ENCODE measurements at regions not wholly inside any gene's neighbourhood (a gene's known extent, or its start where the extent isn't known, plus 50 kb on each side); places are given as distances from the start of the nearest gene placed in this dataset.

- peaks cover 0 to 4% (median 4%) of the 10 kb centered on the region in 4 experiments; a peak in 2 of 7 replicates for H3K4me1 ChIP-seq (replicated peaks in 1 of 4; ENCODE audit: control insufficient read depth in 3 of 4, insufficient read depth in 4 of 4, low read length in 3 of 4)
- H4K91ac ChIP-seq (replicated peaks; ENCODE audit: insufficient read length, low read length) = no peak overlapping the region
- H2AK5ac ChIP-seq (ENCODE audit: low read depth, low read length) = no peak overlapping the region
- no peaks in the 10 kb centered on the region for H3K36me3 ChIP-seq (ENCODE audit: control insufficient read depth in 2 of 4, insufficient read depth in 4 of 4, low read length in 3 of 4)
- no peak overlapping the region for H3K4me3 ChIP-seq (ENCODE audit: extremely low read depth in 1 of 4, insufficient read depth in 2 of 4, low read depth in 3 of 4, low read length in 4 of 4)
- no peaks in the 10 kb centered on the region; a peak in 1 of 4 replicates for H3K9me3 ChIP-seq (ENCODE audit: insufficient read depth in 2 of 2, low read depth in 1 of 2, low read length in 1 of 2)
- no peak overlapping the region for H3K9ac ChIP-seq (replicated peaks in 1 of 4; ENCODE audit: extremely low read depth in 1 of 4, low read depth in 3 of 4, low read length in 3 of 4)
- H3K56ac ChIP-seq (replicated peaks; ENCODE audit: insufficient read length, low read depth, low read length) = no peak overlapping the region
- no peak overlapping the region for H3K23ac ChIP-seq (ENCODE audit: insufficient read length)
- H4K8ac ChIP-seq (ENCODE audit: extremely low read depth, insufficient read depth, low read length) = no peak overlapping the region
- no peak overlapping the region for H3K4ac ChIP-seq (replicated peaks; ENCODE audit: insufficient read length, low read depth, low read length)
- H3K14ac ChIP-seq (ENCODE audit: insufficient read length) = no peak overlapping the region
- H2AFZ ChIP-seq (ENCODE audit: low read length) = no peak overlapping the region
- no peaks in the 10 kb centered on the region for H4K20me1 ChIP-seq (replicated peaks in 1 of 2; ENCODE audit: control insufficient read depth in 1 of 2, insufficient read depth in 2 of 2, low read length in 2 of 2)
- H4K5ac ChIP-seq (ENCODE audit: insufficient read length, low read depth, low read length) = no peak overlapping the region
- DNase-seq (ENCODE audit: low read depth in 1 of 2, low spot score in 2 of 2) (no peak), FAIRE-seq (no peak)
- no peaks in the 10 kb centered on the region for H3K79me2 ChIP-seq (ENCODE audit: control insufficient read depth in 1 of 2, insufficient read depth in 2 of 2, low read length in 2 of 2)
- no peak overlapping the region for H2BK5ac ChIP-seq (ENCODE audit: low read depth, low read length)
- no peak for TF ChIP-seq RNF2 (IDR thresholded peaks at IDR 0.05; ENCODE audit: borderline replicate concordance, low read depth, low read length, missing control alignments, poor library complexity, severe bottlenecking)
- TF ChIP-seq ATF3 (IDR thresholded peaks at IDR 0.05; ENCODE audit: insufficient read depth, low read depth, low read length) = no peak
- no peak for TF ChIP-seq KDM5A (IDR thresholded peaks at IDR 0.05; ENCODE audit: low read length)
- no peak for TF ChIP-seq JUND (IDR thresholded peaks at IDR 0.05; ENCODE audit: low read length)
- no peak for TF ChIP-seq PHF8 (conservative IDR thresholded peaks at IDR 0.05; ENCODE audit: low read depth, low read length)
- no peak for TF ChIP-seq TAF7 (optimal IDR thresholded peaks at IDR 0.05; ENCODE audit: borderline replicate concordance, low read depth, low read length)
- no peak for TF ChIP-seq SP2 (IDR thresholded peaks at IDR 0.05; ENCODE audit: low read length)
- 88 to 100% methylated on average over 1 to 2 of the region's 2 CpGs for WGBS, 2 experiments (ENCODE audit: extremely low coverage in 1 of 2, insufficient coverage in 1 of 2, insufficient read length in 1 of 2, insufficient replicate concordance in 2 of 2, low coverage in 1 of 2, low lambda C conversion rate in 2 of 2, missing lambda C conversion rate in 1 of 2)
- H3K79me1 ChIP-seq (ENCODE audit: low read depth, low read length) = no peaks in the 10 kb centered on the region
- H3K18ac ChIP-seq (ENCODE audit: extremely low read depth, low read length) = no peak overlapping the region
- ChIA-PET CTCF (ENCODE audit: partially characterized antibody) (interaction anchor here (0.9 to 1.3 kb wide), 3 partner anchors 40 to 61 kb away, joined by 3 read pairs; no protein-coding TSS in a partner anchor), POLR2A (ENCODE audit: partially characterized antibody) (no interaction called here)
- no peak overlapping the region for H2BK12ac ChIP-seq (ENCODE audit: low read depth, low read length)
- H3K27me3 ChIP-seq (replicated peaks in 1 of 4; ENCODE audit: control insufficient read depth in 3 of 4, extremely low read depth in 1 of 4, insufficient read depth in 3 of 4, low read length in 3 of 4) = no peaks in the 10 kb centered on the region
- H3K27ac ChIP-seq (ENCODE audit: low read depth, low read length) = no peak overlapping the region
- no peak overlapping the region for H2BK20ac ChIP-seq (ENCODE audit: low read length)
- no peak overlapping the region for H3K4me2 ChIP-seq (ENCODE audit: insufficient read depth in 1 of 2, low read depth in 2 of 2, low read length in 2 of 2)
- H2BK15ac ChIP-seq (ENCODE audit: low read length) = no peak overlapping the region
- H3K23me2 ChIP-seq (ENCODE audit: low read depth, low read length) = no peaks in the 10 kb centered on the region
- no peak overlapping the region for H2BK120ac ChIP-seq (replicated peaks; ENCODE audit: low read depth, low read length)
Measured at GRCh38 chr3:102614585-102614984, 179.8 kb downstream of the ZPLD1 start.
